GM21367 (cell line): ENCODE measurements at regions not wholly inside any gene's neighbourhood (a gene's known extent, or its start where the extent isn't known, plus 50 kb on each side); places are given as distances from the start of the nearest gene placed in this dataset.
"Not testable (repeated sequence)": the region's sequence is repeated elsewhere in the genome, so short reads cannot be mapped to it uniquely, and the experiment has no call there.

ENCODE experiments used
- ATAC-seq: cut with Tn5 transposase; IDR thresholded peaks from one replicate; pipeline ENCODE4 v1.9.1; 2021; ENCODE audit not compliant: unreplicated experiment

DNA sequence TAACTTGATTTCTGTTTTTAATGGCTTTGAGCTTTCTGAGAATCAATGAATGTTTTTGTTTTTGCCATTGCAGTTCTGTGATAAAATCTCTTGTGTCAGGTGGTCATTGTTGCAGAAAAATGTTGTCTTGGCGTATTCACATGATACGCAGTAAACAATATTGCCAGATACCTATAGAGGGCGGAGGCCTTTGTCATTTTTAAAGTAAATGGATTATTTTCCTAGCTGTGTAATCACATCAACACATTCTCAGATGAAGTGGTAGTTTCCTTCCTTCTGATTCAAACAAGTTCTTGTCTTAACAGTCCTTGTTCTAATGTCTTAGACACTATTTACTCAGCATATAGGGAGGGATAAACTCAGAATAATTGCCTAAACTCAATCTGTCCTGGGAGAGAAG lies 109.9 kb upstream of the DAB2 start:
- ATAC-seq = no peak

DNA sequence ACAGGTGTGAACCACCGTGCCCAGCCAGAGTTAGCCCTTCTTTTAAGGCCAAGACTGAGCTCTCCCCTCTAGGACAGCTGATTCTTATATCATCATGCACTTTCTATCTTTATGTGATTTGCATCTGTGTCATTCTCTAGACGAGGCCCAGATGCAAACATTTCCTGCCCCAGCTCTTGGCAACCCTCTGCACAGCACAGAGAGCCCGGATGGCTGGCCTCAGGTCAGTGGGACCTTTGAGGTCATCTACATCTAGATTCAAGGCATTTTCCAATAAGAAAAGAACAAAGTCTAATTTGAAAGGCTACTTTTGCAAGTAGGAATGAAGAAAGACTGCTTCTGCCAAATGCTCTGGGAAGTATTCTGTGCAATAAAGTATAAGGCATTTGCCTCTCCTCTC lies 109.0 kb upstream of the DAB2 start:
- no peak for ATAC-seq

DNA sequence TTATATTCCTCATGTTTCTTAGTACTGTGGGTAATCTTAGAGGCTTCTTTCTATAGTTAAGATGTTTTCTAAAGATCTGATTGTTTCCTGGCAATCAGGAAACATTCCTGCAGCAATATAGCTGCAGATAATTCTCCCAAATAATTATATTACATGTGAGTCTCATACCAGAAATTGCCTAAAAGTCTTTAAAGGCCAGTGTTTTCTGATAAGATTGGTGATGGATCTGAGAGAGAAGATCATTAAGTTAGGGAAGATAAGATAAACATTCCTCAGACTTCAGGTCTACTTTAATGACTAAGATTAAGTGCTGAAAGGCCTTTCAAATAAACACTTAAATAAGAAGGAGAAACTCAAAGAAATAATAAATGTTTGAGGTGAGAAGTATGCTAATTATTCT lies 107.7 kb upstream of the DAB2 start:
- ATAC-seq = no peak

DNA sequence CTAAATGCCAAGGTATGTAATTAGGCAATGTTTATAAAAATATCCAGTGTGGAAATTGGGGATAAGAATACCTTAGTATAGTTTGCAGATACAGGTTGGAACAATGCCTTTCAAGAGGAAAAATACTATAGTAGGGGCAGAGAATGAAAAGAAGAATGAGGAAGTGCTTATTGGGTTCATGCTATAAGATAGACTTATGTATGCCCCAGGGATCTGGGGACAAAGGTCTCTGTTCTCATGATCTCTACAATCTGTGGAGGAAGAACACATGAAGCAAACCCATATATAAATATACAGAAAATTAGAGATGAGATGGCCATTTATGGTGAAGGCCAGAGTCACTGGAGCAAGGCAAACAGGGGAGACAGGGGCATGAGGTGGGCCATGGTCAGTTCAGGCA lies 106.5 kb upstream of the DAB2 start:
- no peak for ATAC-seq

DNA sequence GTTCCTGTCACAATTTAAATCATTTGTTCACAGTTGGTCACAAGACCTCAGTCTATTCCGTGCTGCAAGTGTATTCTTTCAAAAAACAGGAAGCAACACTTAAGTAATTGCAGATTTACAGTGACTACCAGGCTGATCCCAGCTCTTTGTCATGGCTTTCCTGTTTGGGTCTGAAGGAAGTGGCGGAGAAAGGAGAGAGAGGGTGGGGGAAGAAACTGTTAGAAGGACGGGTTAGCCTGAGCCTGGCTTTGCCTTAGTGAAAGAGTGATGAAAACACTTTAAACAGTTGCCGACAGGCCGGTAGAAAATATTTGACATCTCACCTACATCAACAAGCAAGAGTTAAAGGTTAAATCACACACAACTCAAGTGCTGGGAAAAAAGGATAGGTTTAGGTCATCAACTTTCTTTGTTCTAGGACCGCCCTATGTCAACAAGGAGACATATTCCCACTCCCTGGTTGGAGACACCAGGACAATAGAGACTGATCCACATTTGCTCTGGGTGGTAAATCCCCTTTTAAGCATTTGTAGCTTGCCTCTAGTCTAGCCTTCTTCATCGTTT lies 102.2 kb upstream of the DAB2 start:
- ATAC-seq = no peak

DNA sequence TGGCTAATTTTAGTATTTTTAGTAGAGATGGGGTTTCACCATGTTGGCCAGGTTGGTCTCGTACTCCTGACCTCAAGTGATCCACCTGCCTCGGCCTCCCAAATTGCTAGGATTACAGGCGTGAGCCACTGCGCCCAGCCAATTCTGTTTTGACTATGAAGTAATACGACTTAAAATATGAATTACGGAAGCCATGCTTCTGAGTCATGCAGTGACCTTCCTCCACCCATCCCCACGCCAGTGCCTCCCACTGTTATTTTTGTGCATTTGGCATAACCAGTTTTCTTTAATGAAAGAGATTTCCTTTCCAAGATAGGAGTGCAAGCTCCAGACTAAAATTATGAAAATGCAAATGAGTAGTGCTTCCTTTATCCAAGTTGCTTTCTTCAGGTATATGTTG lies 101.0 kb upstream of the DAB2 start:
- ATAC-seq = not testable (repeated sequence)

DNA sequence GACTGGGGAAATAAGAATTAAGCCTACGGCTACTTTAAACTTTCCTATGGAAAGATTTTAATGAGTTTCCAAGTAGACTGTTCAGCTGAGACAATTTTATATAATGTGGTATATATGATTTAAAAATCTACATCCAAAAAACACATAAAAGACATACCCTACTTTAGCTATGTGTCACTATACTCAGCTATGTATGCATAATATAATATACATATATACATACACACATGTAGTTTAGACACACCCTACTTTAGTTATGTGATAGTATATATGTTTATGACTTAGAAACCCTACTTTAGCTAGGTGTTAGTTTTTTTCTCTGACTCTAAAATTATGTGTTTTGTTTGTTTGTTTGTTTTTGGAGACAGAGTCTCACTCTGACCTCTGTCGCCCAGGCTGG lies 100.5 kb upstream of the DAB2 start:
- no peak for ATAC-seq

DNA sequence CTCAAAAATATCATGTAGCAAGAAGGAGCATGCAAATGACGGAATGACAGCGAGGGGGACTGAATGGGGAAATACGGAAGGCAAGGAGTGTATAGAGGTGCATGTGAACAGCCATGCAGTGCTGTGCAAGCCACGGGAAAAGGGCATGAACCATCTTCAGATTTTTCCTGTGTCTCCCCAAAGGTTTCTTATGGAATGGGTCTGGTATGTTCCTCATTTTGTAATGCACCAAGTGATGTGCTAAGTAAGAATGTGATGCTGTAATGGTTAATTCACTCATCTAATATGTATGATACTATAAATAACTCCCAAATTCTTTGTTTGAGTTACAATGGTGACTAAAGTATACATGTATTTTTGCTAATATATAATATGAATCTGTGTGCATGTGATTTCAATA lies 99.0 kb upstream of the DAB2 start:
- ATAC-seq = no peak

DNA sequence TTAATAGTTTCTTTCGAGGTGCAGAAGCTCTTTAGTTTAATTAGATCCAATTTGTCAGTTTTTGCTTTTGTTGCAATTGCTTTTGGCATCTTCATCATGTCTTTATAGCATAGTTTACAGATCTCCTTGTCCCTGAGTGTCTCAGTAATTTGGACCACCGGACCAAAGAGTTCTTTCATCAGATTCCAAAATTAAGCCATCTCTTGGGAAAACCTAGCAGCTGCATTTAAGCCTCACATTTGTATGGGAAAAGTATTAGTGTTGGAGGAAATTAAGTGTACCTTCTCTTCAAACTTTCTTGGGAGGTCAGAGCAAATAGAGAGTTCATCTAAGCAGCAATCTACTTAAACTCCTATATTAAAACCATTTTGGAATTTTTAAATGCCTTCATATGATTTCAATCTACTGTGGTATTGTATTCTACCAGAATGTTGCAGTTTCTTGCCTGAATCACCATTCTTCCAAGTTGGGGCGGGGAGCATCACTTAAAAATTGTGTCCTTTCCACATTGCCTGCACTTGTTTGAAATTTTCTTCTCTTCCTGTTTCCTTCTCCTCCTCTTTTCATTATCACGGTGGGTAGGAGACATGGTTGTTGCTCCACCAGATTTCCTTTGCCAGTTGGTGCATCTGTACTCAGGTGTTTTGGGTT lies 97.3 kb upstream of the DAB2 start:
- no peak for ATAC-seq

DNA sequence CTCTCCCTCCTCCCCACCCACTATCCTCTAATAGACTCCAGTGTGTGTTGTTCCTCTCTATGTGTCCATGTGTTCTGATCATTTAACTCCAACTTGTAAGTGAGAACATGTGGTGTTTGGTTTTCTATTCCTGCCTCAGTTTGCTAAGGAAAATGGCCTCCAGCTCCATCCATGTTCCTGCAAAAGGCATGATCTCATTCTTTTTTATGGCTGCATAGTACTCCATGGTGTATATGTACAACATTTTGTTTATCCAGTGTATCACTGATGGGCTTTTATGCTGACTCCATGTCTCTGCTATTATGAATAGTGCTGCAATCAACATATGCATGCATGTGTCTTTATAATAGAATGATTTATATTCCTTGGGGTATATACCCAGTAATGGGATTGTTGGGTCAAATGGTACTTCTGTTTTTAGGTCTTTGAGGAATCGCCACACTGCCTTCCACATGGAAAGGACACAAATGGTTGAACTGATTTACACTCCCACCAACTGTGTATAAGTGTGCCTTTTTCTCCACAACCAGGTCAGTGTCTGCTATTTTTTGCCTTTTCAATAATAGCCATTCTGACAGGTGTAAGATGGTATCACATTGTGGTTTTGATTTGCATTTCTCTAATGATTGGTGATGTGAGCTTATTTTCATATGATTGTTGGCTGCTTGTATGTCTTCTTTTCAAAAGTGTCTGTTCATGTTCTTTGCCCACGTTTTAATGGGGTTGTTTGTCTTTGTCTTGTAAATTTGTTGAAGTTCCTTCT lies 96.5 kb upstream of the DAB2 start:
- ATAC-seq = no peak

DNA sequence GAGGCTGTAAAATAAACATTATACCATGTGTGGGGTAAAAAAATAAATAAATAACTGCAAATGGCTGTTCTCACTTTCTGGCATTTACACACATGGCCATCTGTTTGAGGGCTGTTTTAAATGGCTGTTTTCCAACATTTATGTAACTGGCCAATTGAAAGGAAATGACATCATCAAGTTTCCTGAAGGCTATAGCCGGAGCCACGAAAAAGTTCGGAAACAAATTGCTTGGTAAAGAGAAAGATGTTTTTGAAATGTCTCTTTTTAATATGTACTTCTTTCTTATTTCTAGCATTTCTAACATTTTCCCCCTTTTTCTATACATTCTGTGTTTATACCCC lies 95.4 kb upstream of the DAB2 start:
- ATAC-seq = no peak

DNA sequence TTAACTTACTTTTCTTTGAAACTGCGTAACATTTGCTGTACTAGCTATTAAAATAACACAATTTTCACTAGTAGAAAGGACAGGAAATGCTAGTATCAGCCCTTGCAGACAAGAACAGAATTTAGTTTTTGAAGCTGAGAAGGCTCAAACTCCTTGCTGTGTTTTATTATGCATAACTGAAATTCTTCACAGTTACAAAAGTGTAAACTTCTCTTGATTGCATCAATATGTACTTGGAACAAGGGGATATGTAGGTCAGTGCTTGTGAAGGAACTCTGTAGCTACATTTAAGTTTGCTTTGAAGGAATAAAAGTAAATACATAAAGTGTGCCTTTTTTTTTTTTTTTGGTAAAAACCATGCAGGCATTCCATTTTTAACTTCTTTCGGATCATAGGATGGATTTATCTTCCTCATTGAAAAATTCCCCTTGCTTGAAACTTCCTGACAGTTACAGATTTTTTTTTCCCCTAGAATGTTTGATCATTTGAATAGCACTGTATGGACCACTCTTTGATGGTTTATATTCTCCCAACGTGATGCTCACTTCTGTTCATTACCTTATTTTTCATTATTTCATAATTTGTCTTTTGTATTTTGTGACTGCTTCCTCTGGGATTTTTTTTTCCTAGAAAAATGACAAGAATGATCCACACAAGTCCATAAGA lies 94.9 kb upstream of the DAB2 start:
- no peak for ATAC-seq

DNA sequence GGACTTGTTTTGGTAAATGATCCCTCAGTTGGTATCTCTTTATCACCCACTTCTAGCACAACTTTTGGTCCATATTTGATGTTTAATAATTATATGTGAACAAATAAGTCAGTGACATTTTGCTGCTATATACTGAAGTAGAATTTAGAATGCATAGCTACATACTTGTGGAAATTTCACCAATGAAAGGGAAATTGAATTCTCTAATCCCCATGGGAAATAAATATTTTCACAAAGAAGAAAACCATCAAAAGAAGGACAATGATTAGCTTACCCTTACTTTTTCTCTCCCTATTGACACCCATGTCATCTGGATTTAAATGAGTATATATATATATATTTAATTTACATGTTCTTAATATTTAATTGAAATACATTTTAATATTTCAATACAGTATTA lies 94.3 kb upstream of the DAB2 start:
- ATAC-seq = no peak

DNA sequence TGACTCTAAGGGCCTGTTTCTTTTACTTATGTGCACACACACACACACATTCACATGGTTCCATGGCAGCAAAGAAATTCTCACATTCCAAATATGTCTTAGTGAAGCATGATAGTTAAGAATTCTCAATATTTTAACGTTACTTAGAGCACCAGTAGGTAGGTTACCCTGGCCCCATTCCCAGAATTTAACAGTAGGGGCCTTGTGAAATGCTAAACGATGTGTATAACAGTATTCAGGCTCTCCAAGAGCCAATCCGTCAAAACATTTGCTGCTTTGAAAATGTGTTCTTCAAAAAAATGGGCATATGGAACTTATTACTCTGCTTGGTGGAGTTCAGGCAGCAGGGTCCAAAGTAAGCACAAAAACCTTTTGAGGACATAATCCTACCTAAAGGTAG lies 93.7 kb upstream of the DAB2 start:
- no peak for ATAC-seq

DNA sequence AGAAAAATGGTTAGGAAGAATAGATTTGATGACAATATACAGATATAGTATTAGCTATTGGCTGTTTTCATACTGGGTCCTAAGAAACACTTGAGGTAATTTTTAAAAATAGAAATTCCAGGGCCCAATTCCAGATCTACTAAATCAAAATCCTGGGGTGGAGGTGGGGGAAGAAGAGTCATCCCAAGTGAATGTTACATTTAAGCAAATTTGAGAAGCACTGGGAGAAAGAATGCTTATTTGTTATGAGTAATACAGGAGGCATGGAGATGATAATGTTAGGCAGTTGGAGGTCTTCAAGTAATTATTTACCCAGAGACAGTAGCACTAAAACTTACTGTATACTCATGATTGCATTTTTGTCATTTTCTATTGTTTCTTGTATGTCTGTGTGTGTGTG lies 93.0 kb upstream of the DAB2 start:
- no peak for ATAC-seq

DNA sequence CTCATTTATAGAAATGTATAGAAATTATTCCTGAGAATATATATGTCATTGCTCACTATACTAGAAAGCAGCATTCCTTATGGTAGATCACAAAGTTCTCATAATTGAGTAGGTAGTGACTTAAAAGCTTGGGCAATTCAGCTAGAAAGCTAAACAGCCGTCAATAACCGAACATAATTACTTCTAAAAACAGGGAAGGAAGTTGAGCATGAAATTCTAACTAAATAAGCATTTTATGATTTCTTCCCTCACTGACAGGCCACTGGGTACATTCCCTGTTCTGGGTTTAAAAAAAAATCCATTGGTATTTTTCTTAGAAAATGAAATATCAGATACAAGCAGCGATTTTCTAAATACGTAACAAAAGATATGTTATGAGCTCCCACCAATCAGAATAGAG lies 91.1 kb upstream of the DAB2 start:
- no peak for ATAC-seq

DNA sequence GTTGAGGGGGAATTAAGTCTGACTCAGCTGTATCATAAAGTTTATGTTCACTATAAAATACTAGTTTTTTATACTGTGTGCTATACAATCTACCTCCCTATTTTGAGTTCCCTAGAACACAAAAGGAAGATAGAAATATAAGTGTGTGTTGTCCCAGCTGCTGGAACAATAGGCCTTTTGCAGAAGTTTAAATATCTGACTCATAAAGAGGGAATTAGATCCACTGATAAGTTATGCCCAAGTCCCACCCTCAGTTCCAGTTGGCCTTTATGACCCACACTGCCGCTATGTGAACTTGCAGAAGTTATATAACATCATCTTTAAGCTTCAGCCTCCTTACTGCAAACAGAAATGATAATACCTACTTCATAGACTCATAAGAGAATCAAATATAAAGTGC lies 88.5 kb upstream of the DAB2 start:
- ATAC-seq = no peak

DNA sequence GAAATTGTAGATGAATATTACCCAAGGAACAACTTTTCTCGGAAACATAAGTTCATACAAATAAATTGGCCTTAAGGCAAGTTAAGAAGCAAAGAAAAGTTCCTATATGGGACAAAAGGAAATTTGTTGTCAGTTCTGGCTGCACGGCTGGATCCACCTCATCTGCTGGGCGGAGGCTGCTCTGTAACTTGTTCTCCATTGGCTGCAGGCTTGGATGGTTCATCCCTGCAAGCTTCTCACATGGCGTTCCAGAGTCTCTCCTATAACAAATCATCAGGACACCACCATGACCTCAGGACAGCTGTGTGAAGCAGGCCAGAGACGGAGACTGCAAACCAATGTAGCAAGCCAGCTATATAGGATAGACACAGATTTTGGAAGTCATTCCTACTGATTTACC lies 81.4 kb upstream of the DAB2 start:
- ATAC-seq = no peak

DNA sequence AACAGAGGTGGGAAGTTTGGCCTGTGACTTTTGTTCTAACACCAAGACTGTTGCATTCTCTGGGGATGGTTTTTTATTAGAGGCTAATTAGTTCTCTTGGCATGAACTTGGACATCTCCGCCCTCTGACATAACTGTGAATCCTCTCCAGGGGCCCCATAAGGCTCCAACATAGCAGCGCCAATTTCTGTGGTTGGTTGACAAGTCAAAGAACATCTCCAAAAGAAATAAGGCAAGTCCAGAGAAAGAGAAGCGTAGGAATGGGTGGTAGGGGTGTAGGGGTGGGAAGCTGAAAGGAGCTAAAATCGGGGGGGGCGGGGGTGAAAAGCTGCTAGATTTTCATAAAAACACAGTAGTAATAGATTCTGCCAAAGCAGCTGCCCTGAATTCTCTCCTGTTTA lies 81.0 kb upstream of the DAB2 start:
- no peak for ATAC-seq

DNA sequence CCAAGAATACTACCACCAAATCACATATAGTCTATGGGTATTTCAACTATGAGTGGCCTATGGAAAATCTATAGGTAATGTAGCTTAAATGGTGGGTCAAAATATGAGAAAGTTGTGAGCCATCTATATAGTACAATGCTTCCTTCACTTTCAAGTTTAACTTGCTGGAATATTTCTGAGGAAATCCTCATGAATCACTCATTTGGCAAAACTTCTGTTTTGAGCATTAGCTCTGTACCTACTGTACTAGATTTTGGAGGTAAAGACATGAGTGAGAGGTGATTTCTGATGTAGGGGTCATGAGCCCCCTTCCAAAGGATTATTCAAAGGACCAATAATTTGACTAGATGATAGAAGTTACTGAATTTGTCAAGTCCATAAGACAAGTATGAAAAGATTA lies 80.6 kb upstream of the DAB2 start:
- ATAC-seq = no peak

DNA sequence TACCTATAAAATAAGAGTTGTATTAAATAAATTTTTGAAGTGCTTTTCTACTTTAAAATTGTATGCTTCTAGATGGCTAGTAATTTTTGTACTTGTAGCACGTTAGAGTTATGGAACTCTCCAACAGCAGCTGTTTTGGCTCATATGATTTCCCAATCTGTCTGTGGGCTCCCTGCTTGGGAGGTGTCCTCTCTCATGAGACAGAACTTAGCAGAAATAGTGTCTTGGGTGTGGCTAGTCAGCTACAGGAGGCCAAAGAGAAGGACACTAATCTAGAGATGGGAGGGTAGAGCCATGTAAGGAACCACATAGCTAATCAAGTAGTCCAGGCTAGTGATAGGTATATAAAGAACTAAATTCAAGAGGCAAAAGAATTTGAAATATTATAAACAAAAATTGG lies 78.4 kb upstream of the DAB2 start:
- no peak for ATAC-seq

DNA sequence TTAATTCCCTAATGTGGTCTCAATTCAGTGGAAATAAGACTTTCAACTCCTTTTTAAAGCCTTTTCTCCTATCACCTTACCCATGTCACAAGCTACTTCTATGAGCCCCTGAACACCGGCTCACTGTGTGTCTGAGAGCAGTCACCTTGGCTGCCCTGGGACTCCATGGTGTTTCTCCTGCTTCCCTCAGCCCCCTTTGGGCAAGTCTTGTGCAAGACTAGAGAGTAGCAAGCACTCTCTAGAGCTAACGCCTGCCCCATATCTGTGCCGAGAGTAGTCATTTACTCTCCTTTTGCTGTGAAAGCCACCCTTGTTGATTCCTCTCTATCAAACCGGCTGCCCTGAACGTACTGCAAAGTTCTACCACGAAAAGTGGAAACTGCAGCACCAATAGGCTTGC lies 77.9 kb upstream of the DAB2 start:
- no peak for ATAC-seq
